Uterus (tissue), 2 donors: ENCODE measurements at regions not wholly inside any gene's neighbourhood (a gene's known extent, or its start where the extent isn't known, plus 50 kb on each side); places are given as distances from the start of the nearest gene placed in this dataset.

Experiments
- CTCF ChIP-seq, 4 experiments: fragments of 200-600 bp in 2 of 4; fragments of 450-650 bp in 2 of 4; sonication (generic) in 2 of 4; IDR thresholded peaks; one replicate each; pipeline ENCODE4 v1.5.1; 2016 to 2019; ENCODE audit warnings: antibody characterized with exemption in 4 of 4, mild to moderate bottlenecking in 2 of 4, moderate library complexity in 1 of 4
- POLR2A ChIP-seq, 2 donors: fragments of 450-650 bp; IDR thresholded peaks; one replicate each; pipeline ENCODE4 v1.6.1; 2016; ENCODE audit warnings: antibody characterized with exemption in 2 of 2, mild to moderate bottlenecking in 1 of 2, moderate library complexity in 1 of 2

GRCh38 chr15:67000896-67001295 is 64.5 kb upstream of the SMAD3 start:
- TF ChIP-seq CTCF (IDR thresholded peaks at IDR 0.05), result no peak
- no peak for TF ChIP-seq POLR2A (IDR thresholded peaks at IDR 0.05)
